Ovary (tissue), 7 donors: ENCODE measurements at regions not wholly inside any gene's neighbourhood (a gene's known extent, or its start where the extent isn't known, plus 50 kb on each side); places are given as distances from the start of the nearest gene placed in this dataset.

Experiments used
- DNase-seq, 5 donors: peaks; one replicate each; pipeline ENCODE4 v3.0.0-alpha.2; 2019 to 2020
- H3K27ac ChIP-seq, 2 donors: fragments of 200-600 bp; one replicate each; pipeline versions ENCODE4 v1.5.1 to v1.8.0; 2019 to 2022
- H3K27me3 ChIP-seq: fragments of 200-600 bp; one replicate; pipeline ENCODE4 v1.8.0; 2022
- H3K36me3 ChIP-seq: fragments of 200-600 bp; sonication (generic); one replicate; pipeline ENCODE4 v1.5.1; 2019
- H3K4me1 ChIP-seq: one replicate; pipeline ENCODE4 v1.8.1; 2013; ENCODE audit warnings: mild to moderate bottlenecking, moderate library complexity; ENCODE audit not compliant: insufficient read depth
- H3K4me3 ChIP-seq: fragments of 200-600 bp; sonication (generic); one replicate; pipeline ENCODE4 v1.5.1; 2017
- H3K9me3 ChIP-seq, 2 donors: fragments of 200-600 bp in 1 of 2; sonication (generic) in 1 of 2; one replicate each; pipeline versions ENCODE4 v1.5.1 to v1.8.1; 2013 to 2019; ENCODE audit warnings: mild to moderate bottlenecking in 1 of 2, moderate library complexity in 1 of 2
- EP300 ChIP-seq: sonication (generic); formaldehyde crosslinking; IDR thresholded peaks from one replicate; pipeline ENCODE4 v1.6.1; 2017; ENCODE audit warnings: antibody characterized with exemption
- POLR2A ChIP-seq: fragments of 450-650 bp; IDR thresholded peaks from one replicate; pipeline ENCODE4 v1.6.1; 2017; ENCODE audit warnings: antibody characterized with exemption, mild to moderate bottlenecking, moderate library complexity
- WGBS, 3 donors: extraction: QIAGEN DNeasy Blood & Tissue Kit in 1 of 3; methylation state at CpG; one replicate each; pipeline versions ENCODE4 v1.1.5 to v1.1.7; 2013 to 2017; 5-methylcytosine and 5-hydroxymethylcytosine counted together
- intact Hi-C, 4 donors: fragments of 100-400 bp; cut with DNase I; formaldehyde crosslinking; loops; one replicate each; pipeline versions ENCODE4 v1.11.0 to v1.15.1; 2022 to 2023
- TF ChIP-seq, protein P1 (sequence below), 3 donors: fragments of 450-650 bp in 2 of 3; fragments of 200-600 bp in 1 of 3; IDR thresholded peaks; one replicate each; pipeline versions ENCODE4 v1.5.1 to v1.8.0; 2016 to 2022; ENCODE audit warnings: antibody characterized with exemption in 3 of 3, mild to moderate bottlenecking in 1 of 3
- donor health status: DM: no; HTN: no; CAD: no; lungs with moderate emphysema.
- donor health status: DM: no; HTN: no; CAD: no.
- donor health status: Bipolar disorder and iron deficiency.
- donor health status: DM: no; HTN: no; CAD: no.
- donor health status: DM: yes; HTN: yes; CAD: no.

- peak; percentile 40 to 65 (median 55) for DNase-seq
- H3K27me3 ChIP-seq, result no peaks in the 10 kb centered on the region
- H3K36me3 ChIP-seq, result no peaks in the 10 kb centered on the region
- TF ChIP-seq EP300, result no peak
- TF ChIP-seq, protein P1, sequence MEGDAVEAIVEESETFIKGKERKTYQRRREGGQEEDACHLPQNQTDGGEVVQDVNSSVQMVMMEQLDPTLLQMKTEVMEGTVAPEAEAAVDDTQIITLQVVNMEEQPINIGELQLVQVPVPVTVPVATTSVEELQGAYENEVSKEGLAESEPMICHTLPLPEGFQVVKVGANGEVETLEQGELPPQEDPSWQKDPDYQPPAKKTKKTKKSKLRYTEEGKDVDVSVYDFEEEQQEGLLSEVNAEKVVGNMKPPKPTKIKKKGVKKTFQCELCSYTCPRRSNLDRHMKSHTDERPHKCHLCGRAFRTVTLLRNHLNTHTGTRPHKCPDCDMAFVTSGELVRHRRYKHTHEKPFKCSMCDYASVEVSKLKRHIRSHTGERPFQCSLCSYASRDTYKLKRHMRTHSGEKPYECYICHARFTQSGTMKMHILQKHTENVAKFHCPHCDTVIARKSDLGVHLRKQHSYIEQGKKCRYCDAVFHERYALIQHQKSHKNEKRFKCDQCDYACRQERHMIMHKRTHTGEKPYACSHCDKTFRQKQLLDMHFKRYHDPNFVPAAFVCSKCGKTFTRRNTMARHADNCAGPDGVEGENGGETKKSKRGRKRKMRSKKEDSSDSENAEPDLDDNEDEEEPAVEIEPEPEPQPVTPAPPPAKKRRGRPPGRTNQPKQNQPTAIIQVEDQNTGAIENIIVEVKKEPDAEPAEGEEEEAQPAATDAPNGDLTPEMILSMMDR (IDR thresholded peaks at IDR 0.05), result no peak
- peaks cover 15% of the 10 kb centered on the region for H3K4me1 ChIP-seq
- WGBS, 3 donors, result 10 to 39% (median 22%) methylated on average over 14 of the region's 14 CpGs
- peak overlapping the region; percentile 40 for H3K4me3 ChIP-seq
- H3K9me3 ChIP-seq, result no peaks in the 10 kb centered on the region
- peak overlapping the region; percentile 74 to 90 for H3K27ac ChIP-seq
- intact Hi-C loops, result no loop called here
Measured at GRCh38 chr14:106843951-106844483, 1317.6 kb downstream of the TMEM121 start.

DNA sequence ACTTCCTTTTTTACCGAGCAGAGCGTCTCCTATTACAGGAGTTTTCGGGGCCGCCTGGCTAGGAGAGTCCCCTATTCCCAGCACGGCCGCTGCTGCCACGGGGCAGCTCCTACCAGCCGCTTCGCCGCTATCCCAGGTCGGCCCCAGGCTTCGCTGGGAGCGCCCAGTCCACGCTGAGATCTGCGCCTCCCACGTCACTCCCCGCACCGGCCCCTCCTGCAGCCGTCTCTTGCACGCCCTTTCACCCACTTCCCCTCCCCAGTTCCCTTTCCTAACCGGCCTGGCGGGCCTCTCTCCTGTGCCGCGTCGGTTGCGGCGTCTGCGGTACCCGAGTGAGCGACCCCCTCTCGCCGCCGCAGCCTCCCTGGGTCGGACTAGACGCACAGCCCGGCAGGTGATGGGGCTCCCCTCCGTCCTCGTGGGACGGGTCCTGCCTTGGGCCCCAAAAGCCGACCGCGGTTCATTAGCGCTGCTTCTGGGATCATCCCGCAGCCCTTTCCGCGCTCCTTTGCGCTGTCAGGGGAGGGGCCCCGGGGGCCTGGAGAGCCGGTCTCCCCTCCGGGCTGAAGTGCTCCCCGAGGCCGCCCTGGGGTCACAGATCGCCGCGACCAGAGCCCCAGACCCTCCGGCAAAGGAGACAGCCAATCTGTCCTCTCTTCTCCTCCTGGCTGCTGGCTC lies 1318.4 kb downstream of the TMEM121 start:
- 14 to 48% (median 44%) methylated on average over 52 to 56 of the region's 56 CpGs for WGBS, 3 donors
- DNase-seq, result peak; percentile 82 to 91 (median 85)

GRCh38 chr14:106845286-106846087 lies 1319.1 kb downstream of the TMEM121 start:
- DNase-seq, result peak; percentile 54 to 69 (median 58)
- Histone ChIP-seq H3K36me3 (no peaks in the 10 kb centered on the region), H3K4me3 (peak overlapping the region; percentile 40), H3K9me3 (no peaks in the 10 kb centered on the region), H3K27me3 (no peaks in the 10 kb centered on the region), H3K27ac (peak overlapping the region; percentile 74 to 90), H3K4me1 (peaks cover 15% of the 10 kb centered on the region)
- TF ChIP-seq, protein P1 (IDR thresholded peaks at IDR 0.05), result no peak
- TF ChIP-seq EP300, result no peak
- TF ChIP-seq POLR2A, result no peak
- 16 to 38% (median 35%) methylated on average over 17 of the region's 17 CpGs for WGBS, 3 donors
- intact Hi-C loops, result no loop called here

More for the DNA sequence above, 1318.4 kb downstream of the TMEM121 start:
- peaks cover 15% of the 10 kb centered on the region for H3K4me1 ChIP-seq
- no peaks in the 10 kb centered on the region for H3K9me3 ChIP-seq
- H3K36me3 ChIP-seq, result no peaks in the 10 kb centered on the region
- TF ChIP-seq POLR2A, result peak; percentile 73
- no peak for TF ChIP-seq EP300
- no peaks in the 10 kb centered on the region for H3K27me3 ChIP-seq
- peak overlapping the region; percentile 74 to 90 for H3K27ac ChIP-seq
- H3K4me3 ChIP-seq, result peak overlapping the region; percentile 40
- intact Hi-C loops, result no loop called here

- no peaks in the 10 kb centered on the region for H3K9me3 ChIP-seq
- no peak for DNase-seq
- 6 to 14% (median 11%) methylated on average over 2 of the region's 2 CpGs for whole genome bisulfite sequencing, 3 donors
- peaks cover 15% of the 10 kb centered on the region for H3K4me1 ChIP-seq
- intact Hi-C loops, result no loop called here
- H3K27me3 ChIP-seq, result no peaks in the 10 kb centered on the region
- no peak for TF ChIP-seq EP300
- TF ChIP-seq, protein P1 (IDR thresholded peaks at IDR 0.05), result no peak
- TF ChIP-seq POLR2A, result no peak
- no peaks in the 10 kb centered on the region for H3K36me3 ChIP-seq
- H3K27ac ChIP-seq, result peak overlapping the region in 1 of 2 donors; percentile 90
- peak overlapping the region; percentile 40 for H3K4me3 ChIP-seq
Measured at GRCh38 chr14:106846218-106846617, 1319.8 kb downstream of the TMEM121 start.
